ENCODE measurements at regions not wholly inside any gene's neighbourhood (a gene's known extent, or its start where the extent isn't known, plus 50 kb on each side); places are given as distances from the start of the nearest gene placed in this dataset.
"Not testable (repeated sequence)": the region's sequence is repeated elsewhere in the genome, so short reads cannot be mapped to it uniquely, and the experiment has no call there.

- no peaks in the 10 kb centered on the region for H3K27me3 ChIP-seq (ENCODE audit: control insufficient read depth, insufficient read depth, low read length)
- no peak for TF ChIP-seq CTCF (IDR thresholded peaks at IDR 0.05; ENCODE audit: insufficient read depth, low read length, severe bottlenecking)
- DNase-seq (ENCODE audit: low read depth) = no peak
- no peak for FAIRE-seq
- no peak overlapping the region for H3K4me3 ChIP-seq (ENCODE audit: low read depth, low read length)
- H3K36me3 ChIP-seq (ENCODE audit: control insufficient read depth, insufficient read depth, low read length) = no peaks in the 10 kb centered on the region
Measured at GRCh38 chr13:62168891-62169290, 753.2 kb upstream of the PCDH20 start.

GRCh38 chr13:62167650-62168172, 752.1 kb upstream of the PCDH20 start:
- Histone ChIP-seq H3K4me3 (ENCODE audit: low read depth, low read length) (no peak overlapping the region), H3K27me3 (ENCODE audit: control insufficient read depth, insufficient read depth, low read length) (no peaks in the 10 kb centered on the region), H3K36me3 (ENCODE audit: control insufficient read depth, insufficient read depth, low read length) (no peaks in the 10 kb centered on the region)
- no peak for DNase-seq (ENCODE audit: low read depth)
- FAIRE-seq = no peak
- no peak for TF ChIP-seq CTCF (IDR thresholded peaks at IDR 0.05; ENCODE audit: insufficient read depth, low read length, severe bottlenecking)

GRCh38 chr13:62162860-62163259, 747.2 kb upstream of the PCDH20 start:
- DNase-seq (ENCODE audit: low read depth) (no peak), FAIRE-seq (no peak)
- Histone ChIP-seq H3K4me3 (ENCODE audit: low read depth, low read length) (no peak overlapping the region), H3K27me3 (ENCODE audit: control insufficient read depth, insufficient read depth, low read length) (no peaks in the 10 kb centered on the region), H3K36me3 (ENCODE audit: control insufficient read depth, insufficient read depth, low read length) (no peaks in the 10 kb centered on the region)
- TF ChIP-seq CTCF (IDR thresholded peaks at IDR 0.05; ENCODE audit: insufficient read depth, low read length, severe bottlenecking) = no peak

- no peaks in the 10 kb centered on the region for H3K36me3 ChIP-seq (ENCODE audit: control insufficient read depth, insufficient read depth, low read length)
- H3K27me3 ChIP-seq (ENCODE audit: control insufficient read depth, insufficient read depth, low read length) = no peaks in the 10 kb centered on the region
- DNase-seq (ENCODE audit: low read depth) (no peak), FAIRE-seq (no peak)
- no peak overlapping the region for H3K4me3 ChIP-seq (ENCODE audit: low read depth, low read length)
- TF ChIP-seq CTCF (IDR thresholded peaks at IDR 0.05; ENCODE audit: insufficient read depth, low read length, severe bottlenecking) = no peak
Measured at GRCh38 chr13:62158520-62158919, 742.9 kb upstream of the PCDH20 start.

GRCh38 chr13:62151724-62152123, 736.1 kb upstream of the PCDH20 start:
- not testable (repeated sequence) for H3K36me3 ChIP-seq (ENCODE audit: control insufficient read depth, insufficient read depth, low read length); H3K27me3 ChIP-seq (ENCODE audit: control insufficient read depth, insufficient read depth, low read length); FAIRE-seq; H3K4me3 ChIP-seq (ENCODE audit: low read depth, low read length); DNase-seq (ENCODE audit: low read depth)

- H3K4me3 ChIP-seq (ENCODE audit: low read depth, low read length) = no peak overlapping the region
- DNase-seq (ENCODE audit: low read depth) (no peak), FAIRE-seq (no peak)
- H3K27me3 ChIP-seq (ENCODE audit: control insufficient read depth, insufficient read depth, low read length) = no peaks in the 10 kb centered on the region
- H3K36me3 ChIP-seq (ENCODE audit: control insufficient read depth, insufficient read depth, low read length) = no peaks in the 10 kb centered on the region
- TF ChIP-seq CTCF (IDR thresholded peaks at IDR 0.05; ENCODE audit: insufficient read depth, low read length, severe bottlenecking) = no peak
Measured at GRCh38 chr13:62142048-62142447, 726.4 kb upstream of the PCDH20 start.
